ENCODE measurements at regions not wholly inside any gene's neighbourhood (a gene's known extent, or its start where the extent isn't known, plus 50 kb on each side); places are given as distances from the start of the nearest gene placed in this dataset.

DNA sequence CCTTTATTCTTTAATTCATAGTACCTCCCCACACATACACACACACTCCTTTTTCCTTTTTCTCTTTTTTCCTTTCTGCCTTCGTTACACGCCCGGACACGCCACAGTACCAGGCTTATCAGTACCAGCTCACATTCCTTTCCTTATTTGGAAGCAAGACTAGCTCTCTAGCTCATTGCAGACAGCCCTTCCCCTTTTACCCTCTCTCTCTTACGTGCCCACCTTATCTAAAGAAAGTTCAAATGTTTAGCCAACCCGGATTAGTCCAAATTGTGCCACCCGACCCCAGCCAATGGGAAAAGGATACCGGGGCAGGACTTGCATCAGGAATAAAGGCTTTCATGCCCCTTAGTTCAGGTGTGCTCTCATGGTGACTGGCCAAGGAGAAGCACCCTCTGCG, 194.7 kb upstream of the VCX3A start:
- Mint-ChIP-seq H3K36me3 (no peaks in the 10 kb centered on the region), H3K4me3 (no peak overlapping the region), H3K27ac (no peak overlapping the region), H3K4me1 (peaks cover 0 to 8% (median 0%) of the 10 kb centered on the region in 3 donors), H3K27me3 (no peaks in the 10 kb centered on the region), H3K9me3 (peaks cover 0 to 6% (median 0%) of the 10 kb centered on the region in 3 donors)
- no peak overlapping the region for H3K4me3 ChIP-seq (ENCODE audit: control insufficient read depth in 1 of 2, extremely low read depth in 1 of 2, low read length in 1 of 2)
- POLR2A ChIA-PET = no interaction called here
- no peaks in the 10 kb centered on the region for H3K27me3 ChIP-seq (replicated peaks in 1 of 2; ENCODE audit: control insufficient read depth in 2 of 2, extremely low read depth in 1 of 2, insufficient read depth in 2 of 2, low read length in 1 of 2)
- no peaks in the 10 kb centered on the region for H3K36me3 ChIP-seq (ENCODE audit: control insufficient read depth in 2 of 2, extremely low read depth in 1 of 2, insufficient read depth in 1 of 2, low read length in 1 of 2)
- WGBS (ENCODE audit: insufficient coverage) = 100% methylated on average over 1 of the region's 9 CpGs
- CTCF ChIA-PET = no interaction called here
- H3K4me1 ChIP-seq (ENCODE audit: control insufficient read depth in 1 of 2, extremely low read depth in 1 of 2, insufficient read depth in 2 of 2, low read length in 2 of 2) = peaks cover 0 to 2% of the 10 kb centered on the region in 2 experiments
- no peak for ATAC-seq (replicated peaks in 1 of 4)
- DNase-seq = no peak
- H3K9me3 ChIP-seq = no peaks in the 10 kb centered on the region
- no peak overlapping the region for H3K27ac ChIP-seq (ENCODE audit: low read length)

DNA sequence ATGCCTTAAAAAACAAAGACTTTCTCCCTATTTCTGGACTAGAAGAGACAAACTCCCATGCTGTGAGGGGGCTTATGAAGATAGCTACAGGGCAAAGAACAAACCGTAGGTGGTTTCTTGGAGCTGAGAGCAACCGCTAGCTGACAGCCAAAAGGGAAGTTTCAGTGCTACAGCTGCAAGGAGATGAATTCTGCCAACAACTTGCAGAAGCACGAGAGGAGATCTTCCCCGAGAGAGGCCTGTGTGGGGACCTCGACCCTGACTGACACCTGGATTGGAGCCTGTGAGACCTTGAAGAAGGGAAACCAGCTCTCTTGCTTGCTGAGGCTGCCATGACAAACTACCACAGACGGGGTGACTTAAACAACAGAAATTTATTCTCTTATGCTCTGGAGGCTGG, 183.8 kb upstream of the VCX3A start:
- Histone ChIP-seq H3K36me3 (ENCODE audit: control insufficient read depth in 2 of 2, extremely low read depth in 1 of 2, insufficient read depth in 1 of 2, low read length in 1 of 2) (no peaks in the 10 kb centered on the region), H3K27ac (ENCODE audit: low read length) (no peak overlapping the region), H3K4me1 (ENCODE audit: control insufficient read depth in 1 of 2, extremely low read depth in 1 of 2, insufficient read depth in 2 of 2, low read length in 2 of 2) (no peaks in the 10 kb centered on the region), H3K27me3 (replicated peaks in 1 of 2; ENCODE audit: control insufficient read depth in 2 of 2, extremely low read depth in 1 of 2, insufficient read depth in 2 of 2, low read length in 1 of 2) (no peaks in the 10 kb centered on the region), H3K9me3 (no peaks in the 10 kb centered on the region), H3K4me3 (ENCODE audit: control insufficient read depth in 1 of 2, extremely low read depth in 1 of 2, low read length in 1 of 2) (no peak overlapping the region)
- ChIA-PET CTCF (no interaction called here), POLR2A (no interaction called here)
- ATAC-seq (replicated peaks in 1 of 4) (no peak), DNase-seq (no peak)
- Mint-ChIP-seq H3K9me3 (no peaks in the 10 kb centered on the region), H3K36me3 (no peaks in the 10 kb centered on the region), H3K27me3 (peaks cover 0 to 4% of the 10 kb centered on the region in 2 donors), H3K27ac (no peak overlapping the region), H3K4me1 (no peaks in the 10 kb centered on the region), H3K4me3 (no peak overlapping the region)
- WGBS (ENCODE audit: insufficient coverage) = 76% methylated on average over 4 of the region's 6 CpGs

DNA sequence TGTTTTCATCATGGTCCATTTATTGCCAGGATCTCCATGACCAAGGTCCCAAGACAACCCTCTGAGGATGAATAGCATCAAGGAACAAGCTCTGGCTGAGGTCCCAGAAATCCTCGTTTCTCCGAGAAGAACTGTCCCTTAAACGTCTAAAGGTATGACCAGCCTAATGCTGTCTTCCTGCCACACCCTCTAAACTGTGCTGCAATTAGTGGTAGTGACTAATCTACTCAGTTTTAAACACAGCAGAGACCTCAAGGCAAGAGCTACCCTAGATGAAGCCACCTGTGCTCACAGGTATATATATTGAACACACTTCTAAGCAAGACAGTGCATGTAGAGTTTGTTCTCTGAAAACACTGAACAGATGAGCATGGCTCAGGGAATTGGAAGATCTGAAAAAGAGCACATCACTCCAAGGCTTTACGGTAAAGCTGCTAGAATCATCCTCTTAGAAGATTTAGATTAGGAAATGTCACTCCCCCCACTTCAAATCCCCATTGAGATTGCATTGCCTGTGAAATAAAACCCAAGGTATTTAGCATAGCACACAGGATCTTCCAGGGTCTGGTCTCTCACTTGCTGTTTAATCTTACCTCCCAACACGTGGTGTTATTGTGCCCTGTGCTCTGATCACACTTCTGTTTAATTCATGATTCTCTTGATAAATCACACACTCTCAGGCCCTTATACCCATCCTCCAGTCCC, 173.9 kb upstream of the VCX3A start:
- Histone ChIP-seq H3K9me3 (no peaks in the 10 kb centered on the region), H3K36me3 (ENCODE audit: control insufficient read depth in 2 of 2, extremely low read depth in 1 of 2, insufficient read depth in 1 of 2, low read length in 1 of 2) (no peaks in the 10 kb centered on the region), H3K4me1 (ENCODE audit: control insufficient read depth in 1 of 2, extremely low read depth in 1 of 2, insufficient read depth in 2 of 2, low read length in 2 of 2) (no peaks in the 10 kb centered on the region), H3K27me3 (replicated peaks in 1 of 2; ENCODE audit: control insufficient read depth in 2 of 2, extremely low read depth in 1 of 2, insufficient read depth in 2 of 2, low read length in 1 of 2) (no peaks in the 10 kb centered on the region), H3K27ac (ENCODE audit: low read length) (no peak overlapping the region), H3K4me3 (ENCODE audit: control insufficient read depth in 1 of 2, extremely low read depth in 1 of 2, low read length in 1 of 2) (no peak overlapping the region)
- DNase-seq = no peak
- ATAC-seq (replicated peaks in 1 of 4) = no peak
- Mint-ChIP-seq H3K4me3 (no peak overlapping the region), H3K36me3 (no peaks in the 10 kb centered on the region), H3K4me1 (no peaks in the 10 kb centered on the region), H3K27me3 (no peaks in the 10 kb centered on the region), H3K27ac (no peak overlapping the region), H3K9me3 (no peaks in the 10 kb centered on the region)
- CTCF ChIA-PET = no interaction called here
- no CpG with 5 or more reads among the region's 5 CpGs for WGBS (ENCODE audit: insufficient coverage)
- POLR2A ChIA-PET = no interaction called here

DNA sequence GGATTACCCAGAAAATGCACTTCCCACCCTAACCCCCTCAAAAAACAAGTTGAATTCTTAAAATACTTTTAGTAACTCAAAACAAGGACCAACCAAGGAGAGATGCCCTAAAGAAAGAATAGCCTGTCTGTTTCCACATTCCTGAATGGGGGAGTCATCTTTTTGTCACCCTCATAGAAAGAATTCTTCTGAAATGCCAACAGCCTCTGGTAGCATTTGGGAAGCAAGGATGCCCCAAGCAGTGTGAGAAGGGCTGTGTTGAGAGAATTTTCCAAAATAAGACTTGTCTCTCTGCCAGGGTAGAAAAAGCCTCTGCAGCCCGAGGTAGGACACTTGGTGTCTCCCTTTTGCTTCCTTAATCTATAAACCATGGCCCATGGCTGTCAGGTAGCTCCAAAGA, 173.1 kb upstream of the VCX3A start:
- WGBS (ENCODE audit: insufficient coverage) = no CpG with 5 or more reads among the region's 1 CpG
- POLR2A ChIA-PET = no interaction called here
- Histone ChIP-seq H3K36me3 (ENCODE audit: control insufficient read depth in 2 of 2, extremely low read depth in 1 of 2, insufficient read depth in 1 of 2, low read length in 1 of 2) (no peaks in the 10 kb centered on the region), H3K27ac (ENCODE audit: low read length) (no peak overlapping the region), H3K27me3 (replicated peaks in 1 of 2; ENCODE audit: control insufficient read depth in 2 of 2, extremely low read depth in 1 of 2, insufficient read depth in 2 of 2, low read length in 1 of 2) (no peaks in the 10 kb centered on the region), H3K4me1 (ENCODE audit: control insufficient read depth in 1 of 2, extremely low read depth in 1 of 2, insufficient read depth in 2 of 2, low read length in 2 of 2) (no peaks in the 10 kb centered on the region), H3K9me3 (no peaks in the 10 kb centered on the region), H3K4me3 (ENCODE audit: control insufficient read depth in 1 of 2, extremely low read depth in 1 of 2, low read length in 1 of 2) (no peak overlapping the region)
- Mint-ChIP-seq H3K27me3 (no peaks in the 10 kb centered on the region), H3K4me1 (no peaks in the 10 kb centered on the region), H3K36me3 (no peaks in the 10 kb centered on the region), H3K9me3 (no peaks in the 10 kb centered on the region), H3K27ac (no peak overlapping the region), H3K4me3 (no peak overlapping the region)
- DNase-seq = no peak
- CTCF ChIA-PET = no interaction called here
- ATAC-seq (replicated peaks in 1 of 4) = no peak

DNA sequence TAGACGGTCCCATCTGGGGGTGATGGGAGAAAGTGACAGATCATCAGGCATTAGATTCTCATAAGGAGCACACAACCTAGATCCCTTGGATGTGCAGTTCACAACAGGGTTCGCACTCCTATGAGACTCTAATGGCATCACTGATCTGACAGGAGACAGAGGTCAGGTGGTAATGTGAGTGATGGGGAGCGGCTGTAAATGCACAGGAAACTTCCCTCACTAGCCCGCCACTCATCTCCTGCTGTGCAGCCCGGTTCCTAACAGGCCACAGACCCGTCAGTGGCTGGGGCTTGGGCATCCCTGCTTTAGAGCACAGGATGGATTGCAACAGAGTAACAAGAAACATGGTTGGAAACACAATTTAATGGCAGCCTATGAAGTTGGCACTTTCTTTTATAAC, 172.6 kb upstream of the VCX3A start:
- ATAC-seq (replicated peaks in 1 of 4) = no peak
- Histone ChIP-seq H3K9me3 (no peaks in the 10 kb centered on the region), H3K36me3 (ENCODE audit: control insufficient read depth in 2 of 2, extremely low read depth in 1 of 2, insufficient read depth in 1 of 2, low read length in 1 of 2) (no peaks in the 10 kb centered on the region), H3K4me1 (ENCODE audit: control insufficient read depth in 1 of 2, extremely low read depth in 1 of 2, insufficient read depth in 2 of 2, low read length in 2 of 2) (no peaks in the 10 kb centered on the region), H3K27me3 (replicated peaks in 1 of 2; ENCODE audit: control insufficient read depth in 2 of 2, extremely low read depth in 1 of 2, insufficient read depth in 2 of 2, low read length in 1 of 2) (no peaks in the 10 kb centered on the region), H3K4me3 (ENCODE audit: control insufficient read depth in 1 of 2, extremely low read depth in 1 of 2, low read length in 1 of 2) (no peak overlapping the region), H3K27ac (ENCODE audit: low read length) (no peak overlapping the region)
- Mint-ChIP-seq H3K27me3 (no peaks in the 10 kb centered on the region), H3K9me3 (no peaks in the 10 kb centered on the region), H3K27ac (no peak overlapping the region), H3K4me3 (no peak overlapping the region), H3K36me3 (no peaks in the 10 kb centered on the region), H3K4me1 (no peaks in the 10 kb centered on the region)
- POLR2A ChIA-PET = no interaction called here
- CTCF ChIA-PET = no interaction called here
- no peak for DNase-seq
- no CpG with 5 or more reads among the region's 6 CpGs for WGBS (ENCODE audit: insufficient coverage)

DNA sequence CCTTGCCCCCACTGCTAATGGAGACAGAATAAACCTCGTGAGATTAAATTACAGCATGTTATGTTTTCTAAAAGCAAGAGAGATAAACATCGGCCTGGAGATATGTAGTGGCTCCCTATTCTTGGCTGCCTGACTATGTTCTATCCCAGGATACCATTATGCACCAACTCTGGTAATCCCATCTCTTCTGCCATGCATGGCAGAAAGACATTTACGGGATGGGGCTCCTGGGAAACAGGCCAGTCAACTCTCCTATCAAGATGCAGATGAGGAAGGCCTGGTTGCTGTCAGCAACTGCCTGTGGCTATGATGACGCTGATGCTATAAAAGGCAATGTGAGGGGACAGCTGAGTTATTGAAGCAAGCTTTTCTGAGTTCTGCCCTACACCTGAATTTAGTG, 166.2 kb upstream of the VCX3A start:
- Histone ChIP-seq H3K36me3 (ENCODE audit: control insufficient read depth in 2 of 2, extremely low read depth in 1 of 2, insufficient read depth in 1 of 2, low read length in 1 of 2) (no peaks in the 10 kb centered on the region), H3K4me3 (ENCODE audit: control insufficient read depth in 1 of 2, extremely low read depth in 1 of 2, low read length in 1 of 2) (no peak overlapping the region), H3K4me1 (ENCODE audit: control insufficient read depth in 1 of 2, extremely low read depth in 1 of 2, insufficient read depth in 2 of 2, low read length in 2 of 2) (no peaks in the 10 kb centered on the region), H3K9me3 (no peaks in the 10 kb centered on the region), H3K27me3 (replicated peaks in 1 of 2; ENCODE audit: control insufficient read depth in 2 of 2, extremely low read depth in 1 of 2, insufficient read depth in 2 of 2, low read length in 1 of 2) (no peaks in the 10 kb centered on the region), H3K27ac (ENCODE audit: low read length) (no peak overlapping the region)
- Mint-ChIP-seq H3K36me3 (no peaks in the 10 kb centered on the region), H3K27me3 (no peaks in the 10 kb centered on the region), H3K4me3 (no peak overlapping the region), H3K9me3 (peaks cover 0 to 7% (median 4%) of the 10 kb centered on the region in 3 donors), H3K4me1 (no peaks in the 10 kb centered on the region), H3K27ac (no peak overlapping the region)
- ChIA-PET POLR2A (no interaction called here), CTCF (no interaction called here)
- WGBS (ENCODE audit: insufficient coverage) = no CpG with 5 or more reads among the region's 4 CpGs
- ATAC-seq (replicated peaks in 1 of 4) (no peak), DNase-seq (no peak)

DNA sequence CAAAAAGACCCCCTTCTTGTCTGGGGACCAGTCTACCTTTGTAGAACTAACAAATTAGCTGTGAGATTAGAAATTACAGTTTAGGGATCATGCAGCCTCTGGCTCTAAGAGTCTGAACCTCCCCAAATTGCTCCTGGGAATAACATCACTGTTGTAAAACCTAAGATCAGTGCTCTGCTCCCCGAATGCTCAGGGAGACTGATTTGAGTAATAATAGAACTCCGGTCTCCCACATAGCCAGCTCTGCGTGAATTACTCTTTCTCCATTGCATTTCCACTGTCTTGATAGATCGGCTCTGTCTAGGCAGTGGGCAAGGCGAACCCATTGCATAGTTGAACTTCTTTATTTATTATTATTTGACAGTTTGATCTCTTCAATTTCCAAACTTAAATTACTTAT, 160.8 kb upstream of the VCX3A start:
- WGBS (ENCODE audit: insufficient coverage) = no CpG with 5 or more reads among the region's 5 CpGs
- H3K27me3 Mint-ChIP-seq = no peaks in the 10 kb centered on the region
- no peak overlapping the region for H3K27ac Mint-ChIP-seq
- no peaks in the 10 kb centered on the region for H3K4me1 ChIP-seq (ENCODE audit: control insufficient read depth in 1 of 2, extremely low read depth in 1 of 2, insufficient read depth in 2 of 2, low read length in 2 of 2)
- H3K4me3 Mint-ChIP-seq = no peak overlapping the region
- H3K36me3 Mint-ChIP-seq = no peaks in the 10 kb centered on the region
- CTCF ChIA-PET = no interaction called here
- H3K4me1 Mint-ChIP-seq = no peaks in the 10 kb centered on the region
- H3K36me3 ChIP-seq (ENCODE audit: control insufficient read depth in 2 of 2, extremely low read depth in 1 of 2, insufficient read depth in 1 of 2, low read length in 1 of 2) = no peaks in the 10 kb centered on the region
- DNase-seq = no peak
- H3K9me3 Mint-ChIP-seq = peaks cover 0 to 10% (median 4%) of the 10 kb centered on the region in 3 donors
- no peak for ATAC-seq (replicated peaks in 1 of 4)
- POLR2A ChIA-PET = no interaction called here
- no peak overlapping the region for H3K4me3 ChIP-seq (ENCODE audit: control insufficient read depth in 1 of 2, extremely low read depth in 1 of 2, low read length in 1 of 2)
- no peaks in the 10 kb centered on the region for H3K27me3 ChIP-seq (replicated peaks in 1 of 2; ENCODE audit: control insufficient read depth in 2 of 2, extremely low read depth in 1 of 2, insufficient read depth in 2 of 2, low read length in 1 of 2)
- H3K27ac ChIP-seq (ENCODE audit: low read length) = no peak overlapping the region
- H3K9me3 ChIP-seq = no peaks in the 10 kb centered on the region
